GM18858 (cell line): ENCODE measurements at regions not wholly inside any gene's neighbourhood (a gene's known extent, or its start where the extent isn't known, plus 50 kb on each side); places are given as distances from the start of the nearest gene placed in this dataset.

Source experiments
- ATAC-seq: cut with Tn5 transposase; IDR thresholded peaks from one replicate; pipeline ENCODE4 v1.9.1; 2021; ENCODE audit not compliant: unreplicated experiment

GRCh38 chr9:81489046-81489445 is 200.3 kb downstream of the TLE1 start:
- ATAC-seq = no peak

GRCh38 chr9:81480828-81481604 is 208.3 kb downstream of the TLE1 start:
- ATAC-seq = no peak

- ATAC-seq = no peak
Measured at GRCh38 chr9:81479573-81479972, 209.8 kb downstream of the TLE1 start.

- no peak for ATAC-seq
Measured at GRCh38 chr9:81477669-81478068, 211.7 kb downstream of the TLE1 start.

- ATAC-seq = no peak
Measured at GRCh38 chr9:81476813-81477490, 212.4 kb downstream of the TLE1 start.

GRCh38 chr9:81474792-81475191 is 214.6 kb downstream of the TLE1 start:
- no peak for ATAC-seq

GRCh38 chr9:81474125-81474524 is 215.2 kb downstream of the TLE1 start:
- ATAC-seq = no peak

GRCh38 chr9:81473708-81474107 is 215.6 kb downstream of the TLE1 start:
- ATAC-seq = no peak

GRCh38 chr9:81473206-81473605 is 216.1 kb downstream of the TLE1 start:
- no peak for ATAC-seq

- ATAC-seq = no peak
Measured at GRCh38 chr9:81472701-81473100, 216.6 kb downstream of the TLE1 start.

GRCh38 chr9:81470864-81471263 is 218.5 kb downstream of the TLE1 start:
- ATAC-seq = no peak

- no peak for ATAC-seq
Measured at GRCh38 chr9:81468084-81468595, 221.2 kb downstream of the TLE1 start.

- ATAC-seq = no peak
Measured at GRCh38 chr9:81466981-81467380, 222.4 kb downstream of the TLE1 start.

- no peak for ATAC-seq
Measured at GRCh38 chr9:81465468-81466011, 223.8 kb downstream of the TLE1 start.

- ATAC-seq = no peak
Measured at GRCh38 chr9:81462801-81463200, 226.5 kb downstream of the TLE1 start.

GRCh38 chr9:81461196-81461595 is 228.2 kb downstream of the TLE1 start:
- no peak for ATAC-seq

GRCh38 chr9:81460693-81461092 is 228.7 kb downstream of the TLE1 start:
- no peak for ATAC-seq

GRCh38 chr9:81459591-81459990 is 229.8 kb downstream of the TLE1 start:
- ATAC-seq = no peak

GRCh38 chr9:81456431-81457006 is 232.8 kb downstream of the TLE1 start:
- no peak for ATAC-seq

- no peak for ATAC-seq
Measured at GRCh38 chr9:81455462-81456219, 233.7 kb downstream of the TLE1 start.

GRCh38 chr9:81445331-81445921 is 243.9 kb downstream of the TLE1 start:
- ATAC-seq = no peak
